UCSD-AML1 (cell line): ENCODE measurements at regions not wholly inside any gene's neighbourhood (a gene's known extent, or its start where the extent isn't known, plus 50 kb on each side); places are given as distances from the start of the nearest gene placed in this dataset.
"Not testable (repeated sequence)": the region's sequence is repeated elsewhere in the genome, so short reads cannot be mapped to it uniquely, and the experiment has no call there.

Source experiments
- DNase-seq: peaks from one replicate; lab custom pipeline; 2025; ENCODE audit not compliant: unreplicated experiment; lab: John Stamatoyannopoulos, UW

DNA sequence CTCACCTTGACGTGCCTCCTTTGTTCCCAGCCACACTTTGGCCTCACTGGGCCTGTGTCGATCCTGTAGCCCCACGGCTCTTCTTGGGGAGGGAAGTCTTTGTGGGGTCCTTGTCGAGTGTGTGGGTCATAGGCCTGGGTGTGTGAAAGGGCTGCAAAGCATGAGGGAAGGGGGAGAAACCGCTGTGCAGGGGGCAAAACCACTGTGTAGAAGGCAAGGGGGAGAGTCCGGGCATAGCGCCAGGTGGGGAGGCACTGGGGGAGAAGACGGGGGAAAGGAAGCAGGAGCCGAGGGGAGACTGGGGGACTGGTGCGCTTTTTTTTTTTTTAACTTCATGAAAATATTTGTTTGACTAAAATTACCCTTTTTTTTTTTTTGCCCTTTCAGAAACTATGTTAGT lies 65.1 kb upstream of the RASD2 start:
- no peak for DNase-seq

DNA sequence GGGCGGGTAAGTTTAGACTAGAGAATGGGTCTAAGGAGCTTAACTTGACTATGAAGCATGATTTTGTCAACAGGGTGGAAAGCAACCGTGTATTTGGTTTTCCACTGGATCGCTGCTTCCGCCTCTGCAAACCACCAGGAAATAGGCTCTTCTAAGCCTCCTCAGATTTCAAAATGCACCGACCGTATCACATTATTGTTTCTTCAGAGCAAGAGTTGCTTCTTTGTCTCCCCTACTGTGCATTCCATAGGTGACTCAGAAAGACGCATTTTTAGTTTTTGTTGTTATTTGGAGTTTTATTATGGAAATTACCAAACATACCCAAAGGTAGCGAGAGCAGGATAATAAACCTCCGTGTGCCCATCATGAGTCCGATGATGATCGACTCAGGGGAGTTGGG lies 64.3 kb upstream of the RASD2 start:
- no peak for DNase-seq

DNA sequence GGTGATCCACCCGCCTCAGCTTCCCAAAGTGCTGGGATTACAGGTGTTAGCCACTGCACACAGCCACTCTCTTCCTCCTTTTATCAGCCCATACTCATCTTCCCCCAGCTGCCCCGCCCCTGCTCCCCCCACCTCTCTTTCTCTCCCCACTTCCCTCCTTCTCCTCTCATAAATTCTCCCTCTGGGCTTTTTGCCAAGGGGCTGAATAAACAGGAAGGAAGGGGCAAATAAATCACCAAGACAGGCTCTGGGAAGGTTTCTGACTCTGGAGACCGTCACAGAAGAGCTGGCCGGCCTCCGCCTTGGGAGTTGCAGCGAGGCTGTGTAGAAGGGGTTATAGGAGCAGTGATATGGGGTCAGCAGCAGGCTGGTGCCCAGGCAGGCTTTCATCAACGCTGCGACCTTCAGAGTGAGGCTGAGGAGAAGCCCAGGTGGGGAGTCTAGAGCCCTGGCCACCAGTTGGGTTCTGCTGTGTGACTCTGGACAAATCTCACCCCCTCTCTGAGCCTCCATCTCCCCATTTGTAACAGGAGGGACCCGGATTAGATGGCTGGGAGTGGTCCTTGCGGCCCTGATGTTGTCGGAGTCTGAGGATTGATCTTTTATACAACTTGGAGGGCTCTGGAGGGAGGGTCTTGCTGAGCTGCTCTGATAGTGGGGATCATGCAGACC lies 62.6 kb upstream of the RASD2 start:
- peak; percentile 29 for DNase-seq

DNA sequence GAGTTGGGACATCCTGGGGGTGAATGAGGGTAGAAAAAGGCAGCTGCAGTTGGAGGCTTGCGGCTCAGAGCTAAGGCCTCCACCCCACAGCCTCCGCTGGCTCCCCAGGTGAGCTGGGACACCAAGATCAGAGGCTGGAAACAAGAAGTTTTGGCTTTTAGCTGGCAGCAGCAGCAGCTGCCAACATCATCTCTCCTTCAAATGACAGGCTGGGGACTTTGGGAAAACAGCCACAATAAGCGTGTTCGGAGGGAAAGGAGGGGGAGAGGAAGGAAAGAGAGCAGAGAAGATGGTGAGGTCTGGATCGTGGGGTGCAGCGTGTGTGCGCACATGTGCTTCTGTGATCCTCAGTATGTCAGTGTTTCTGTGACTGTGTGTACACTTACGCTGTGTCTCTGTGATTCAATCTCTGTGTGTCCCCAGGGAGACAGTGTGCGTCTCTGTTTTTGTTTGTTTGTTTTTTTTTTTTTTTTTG lies 62.0 kb upstream of the RASD2 start:
- DNase-seq: no peak

DNA sequence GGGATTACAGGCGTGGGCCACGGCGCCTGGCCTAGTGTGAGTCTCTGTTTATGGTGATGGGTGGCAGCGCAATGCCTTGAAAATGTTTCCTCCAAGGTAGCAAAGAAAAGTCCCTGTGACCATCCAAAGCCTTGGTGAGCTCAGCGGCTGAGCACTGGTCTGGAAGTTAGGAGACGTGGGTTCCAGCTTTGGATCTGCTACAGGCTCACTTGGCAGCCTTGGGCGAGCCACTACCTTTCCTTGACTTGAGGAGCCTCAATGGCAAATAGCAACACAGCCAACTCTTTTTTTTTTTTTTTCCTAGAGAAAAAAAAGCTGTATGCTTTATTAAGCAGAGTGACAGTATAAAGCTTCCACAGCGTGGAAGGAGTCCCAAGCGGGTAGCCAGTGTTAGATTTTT lies 61.3 kb upstream of the RASD2 start:
- no peak for DNase-seq

DNA sequence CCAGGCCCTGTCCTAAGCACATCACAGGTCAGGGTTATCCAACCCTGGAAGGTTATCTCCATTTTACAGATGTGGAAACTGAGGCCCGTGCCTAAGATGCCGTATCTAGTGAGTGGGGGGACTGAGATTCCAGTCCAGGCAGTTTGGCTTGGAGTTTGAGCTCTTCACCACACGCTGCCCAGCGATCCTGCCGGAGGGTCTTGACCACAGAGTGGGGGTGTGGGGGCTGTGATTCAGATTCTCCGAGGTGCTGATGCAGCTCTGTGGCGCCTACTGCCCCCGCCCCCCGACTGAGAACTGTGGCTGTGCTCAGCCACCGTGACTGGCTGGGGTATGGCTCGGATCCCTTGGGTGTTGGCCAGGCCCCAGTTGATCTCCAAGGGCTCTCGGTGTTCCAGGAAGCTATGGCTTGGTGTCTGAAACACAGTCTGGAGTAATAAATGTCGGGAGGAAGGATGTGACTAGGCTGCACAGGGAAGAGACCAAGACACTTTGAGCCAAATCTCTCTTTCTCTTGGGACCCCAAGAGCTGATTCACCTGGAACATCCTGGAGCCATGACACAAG lies 60.6 kb upstream of the RASD2 start:
- no peak for DNase-seq

DNA sequence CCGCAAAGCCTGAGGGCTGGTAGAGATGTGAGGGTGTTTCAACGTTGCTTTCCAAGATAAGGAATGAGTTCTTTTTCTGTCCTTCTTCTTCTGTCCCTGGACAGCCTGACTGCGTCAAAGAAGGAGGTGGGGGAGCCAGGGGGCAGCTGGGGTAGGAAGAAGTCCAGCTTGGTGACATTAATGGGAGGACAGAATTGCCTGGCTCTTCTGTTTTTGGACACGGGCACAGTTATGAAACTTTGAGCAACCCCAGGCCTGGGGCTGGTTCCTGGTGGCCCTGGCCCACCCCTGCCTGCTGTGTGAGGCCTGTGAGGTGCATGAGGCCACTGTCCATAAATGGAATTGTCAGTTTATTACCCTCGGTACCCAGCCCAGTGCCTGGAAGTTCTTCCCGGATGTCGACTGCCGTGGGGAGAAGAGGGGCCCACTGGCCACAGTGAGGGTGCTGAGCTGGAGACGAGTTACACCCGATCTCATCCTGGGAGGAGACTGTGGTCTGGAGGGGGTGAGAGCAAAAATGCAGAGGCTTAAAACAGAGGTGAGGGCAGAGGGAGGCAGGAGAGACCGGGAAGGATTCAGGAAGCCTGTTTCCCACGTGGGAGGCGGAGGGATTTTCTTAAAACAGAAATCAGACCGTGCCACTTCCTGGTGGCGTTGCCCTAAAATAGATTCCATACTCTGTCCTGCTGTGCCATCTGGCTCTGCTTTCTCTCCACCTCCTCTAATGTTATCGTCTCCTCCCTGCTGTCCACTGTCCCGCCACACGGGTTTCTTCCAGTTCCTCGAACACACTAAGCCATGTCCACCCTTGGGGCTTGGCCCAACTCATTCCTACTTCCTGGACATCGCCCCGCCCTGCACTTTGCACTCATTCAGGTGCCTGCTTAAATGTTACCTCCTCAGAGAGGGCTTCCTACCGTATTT lies 59.7 kb upstream of the RASD2 start:
- peak; percentile 44 for DNase-seq

DNA sequence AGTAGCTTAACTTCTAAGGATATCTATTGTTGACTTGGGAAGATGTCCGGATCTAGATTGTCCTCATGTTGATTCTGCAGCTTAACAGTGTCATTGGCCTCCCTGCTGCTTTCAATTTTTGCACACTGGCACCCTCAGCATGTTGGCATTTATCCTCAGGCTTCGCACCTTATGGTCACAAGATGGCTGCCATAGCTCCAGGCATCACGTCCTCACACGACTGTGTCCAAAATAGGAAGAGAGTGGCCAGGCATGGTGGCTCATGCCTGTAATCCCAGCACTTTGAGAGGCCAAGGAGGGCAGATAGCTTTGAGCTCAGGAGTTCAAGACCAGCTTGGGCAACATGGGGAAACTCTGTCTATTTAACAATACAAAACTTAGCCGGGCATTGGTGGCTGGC lies 58.3 kb upstream of the RASD2 start:
- no peak for DNase-seq

DNA sequence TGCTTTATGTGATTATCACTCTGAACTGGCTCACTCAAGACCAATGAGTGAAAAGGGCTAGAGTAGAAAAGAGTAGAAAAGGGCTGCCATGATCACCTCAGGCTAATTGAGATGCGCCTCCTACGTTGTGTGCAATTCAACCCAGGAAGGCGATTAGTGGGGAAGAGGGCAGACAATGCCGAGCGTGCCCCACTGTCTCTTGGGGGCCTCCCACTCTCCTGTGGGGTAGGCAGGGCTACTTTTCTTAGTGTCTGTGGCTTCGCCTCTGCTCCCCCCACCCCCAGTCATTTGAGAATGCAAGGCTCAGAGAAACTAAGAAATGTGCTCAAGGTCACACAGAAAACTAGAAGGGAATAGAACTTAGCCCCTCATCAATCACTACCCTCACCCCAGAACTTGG lies 57.7 kb upstream of the RASD2 start:
- DNase-seq: no peak

DNA sequence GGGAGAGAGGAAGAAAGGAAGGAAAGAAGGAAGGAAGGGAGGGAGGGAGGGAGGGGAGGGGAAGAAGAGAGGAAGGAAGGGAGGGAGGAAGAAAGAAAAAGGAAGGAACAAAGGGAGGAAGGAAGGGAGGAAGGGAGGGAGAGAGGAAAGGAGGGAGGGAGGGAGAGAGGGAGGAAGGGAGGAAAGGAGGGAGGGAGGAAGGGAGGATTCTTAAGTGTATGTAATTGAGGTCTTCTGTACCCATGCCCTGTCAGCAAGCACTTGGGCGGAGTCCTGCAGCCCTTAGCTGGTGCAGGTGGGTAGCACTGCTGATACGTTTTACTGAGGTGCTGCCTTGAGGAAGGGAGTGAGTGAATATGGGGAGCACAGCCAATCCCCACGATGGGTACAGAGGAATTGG lies 56.9 kb upstream of the RASD2 start:
- no peak for DNase-seq

DNA sequence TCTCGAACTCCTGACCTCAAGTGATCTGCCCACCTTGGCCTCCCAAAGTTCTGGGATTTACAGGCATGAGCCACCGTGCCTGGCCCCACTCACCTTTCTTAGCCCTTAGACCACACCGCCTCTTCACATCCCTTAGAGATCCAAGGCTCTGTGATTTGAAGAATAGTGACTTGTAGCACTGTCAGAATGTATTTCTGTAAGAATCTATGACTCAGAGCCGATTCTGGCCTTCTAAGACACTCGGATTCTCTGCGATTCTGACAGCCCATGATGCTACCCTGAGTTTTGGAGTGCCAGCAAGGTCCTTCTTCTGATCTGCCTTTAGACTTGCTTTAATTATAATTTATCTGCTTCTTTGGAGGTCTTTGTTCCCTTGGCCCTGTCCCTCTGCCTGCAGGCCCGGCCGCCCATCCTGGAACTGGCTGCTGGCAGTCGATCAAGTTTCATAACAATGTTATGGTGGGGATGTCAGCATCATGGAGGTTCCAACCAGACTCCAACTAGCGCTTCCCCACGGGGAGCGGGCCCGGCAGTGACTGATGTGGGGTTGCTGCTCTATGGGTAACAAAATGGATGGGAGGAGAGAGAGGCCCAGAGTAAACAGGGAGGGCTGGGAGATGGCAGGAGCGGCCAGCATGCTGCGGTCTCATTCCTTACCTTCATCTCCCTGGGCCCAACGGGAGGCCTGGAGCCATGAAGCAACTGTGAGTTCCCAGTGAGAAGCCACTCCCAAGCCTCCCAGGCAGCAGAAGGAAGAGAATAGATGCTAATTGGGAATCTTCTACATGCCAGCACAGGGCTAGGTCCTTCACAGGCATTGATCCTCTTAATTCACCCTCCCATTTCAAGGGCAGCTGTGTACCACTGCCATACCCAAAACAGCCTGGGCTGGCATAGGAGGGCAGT lies 55.7 kb upstream of the RASD2 start:
- no peak for DNase-seq

DNA sequence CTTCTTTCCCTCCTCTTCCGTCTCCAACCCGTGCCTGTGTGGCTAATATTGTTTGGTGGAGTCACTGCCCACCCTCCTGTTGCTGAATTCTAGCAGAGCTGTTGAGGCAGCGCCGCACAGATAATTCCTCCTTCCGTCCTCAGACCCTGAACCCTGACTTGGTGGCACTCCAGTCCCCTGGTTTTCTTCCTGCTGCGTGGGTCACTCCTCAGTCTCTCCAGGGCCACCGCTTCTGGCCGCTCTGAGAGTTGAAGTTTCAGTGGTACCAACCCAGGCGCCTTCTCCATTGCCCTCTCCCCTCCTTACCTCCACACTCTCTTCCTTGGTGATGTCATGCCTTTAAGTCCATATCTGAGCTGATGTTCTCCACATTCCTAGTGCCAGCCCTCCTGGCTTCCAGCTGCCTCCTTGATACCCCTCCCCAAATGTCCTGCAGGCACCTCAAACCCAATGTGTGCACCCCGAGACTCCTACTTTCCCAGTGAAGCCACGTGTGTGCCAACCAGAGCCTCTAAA lies 54.5 kb upstream of the RASD2 start:
- DNase-seq: no peak

DNA sequence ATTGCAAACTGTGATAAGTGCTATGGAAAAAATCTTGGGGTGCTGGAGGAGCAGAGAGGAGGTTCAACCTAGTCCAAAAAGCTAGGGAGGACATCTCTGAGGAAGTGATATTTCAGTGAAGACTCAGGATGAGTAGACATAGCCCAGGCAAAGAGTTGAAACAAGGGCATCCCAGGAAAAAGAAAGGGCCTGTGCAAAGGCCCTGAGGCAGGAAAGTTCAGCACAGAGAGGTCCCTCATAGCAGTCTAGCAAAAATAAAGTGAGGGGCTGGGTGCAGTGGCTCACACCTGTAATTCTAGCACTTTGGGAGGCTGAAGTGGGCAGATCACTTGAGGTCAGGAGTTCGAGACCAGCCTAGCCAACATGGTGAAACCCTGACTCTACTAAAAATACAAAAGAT lies 53.0 kb upstream of the RASD2 start:
- not testable (repeated sequence) for DNase-seq

DNA sequence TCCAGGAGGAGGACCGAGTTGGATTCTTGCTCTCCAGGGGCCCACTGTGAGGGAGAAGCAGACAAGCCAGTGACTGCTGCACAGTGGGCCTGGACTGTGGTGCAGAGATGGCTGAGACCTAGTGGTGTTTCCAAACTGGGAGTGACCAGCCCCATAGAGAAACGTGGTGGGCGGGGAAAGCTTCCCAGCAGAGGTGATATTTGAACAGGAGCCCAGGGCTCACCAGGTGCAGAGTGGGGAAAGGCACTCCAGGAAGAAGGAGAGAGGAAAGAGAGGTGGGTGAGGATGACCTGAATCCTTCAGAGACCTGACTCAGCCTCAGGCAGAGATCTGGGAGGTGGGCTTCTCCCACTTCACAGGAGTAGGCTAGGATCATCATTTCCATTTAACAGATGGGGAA lies 52.1 kb upstream of the RASD2 start:
- DNase-seq: no peak

DNA sequence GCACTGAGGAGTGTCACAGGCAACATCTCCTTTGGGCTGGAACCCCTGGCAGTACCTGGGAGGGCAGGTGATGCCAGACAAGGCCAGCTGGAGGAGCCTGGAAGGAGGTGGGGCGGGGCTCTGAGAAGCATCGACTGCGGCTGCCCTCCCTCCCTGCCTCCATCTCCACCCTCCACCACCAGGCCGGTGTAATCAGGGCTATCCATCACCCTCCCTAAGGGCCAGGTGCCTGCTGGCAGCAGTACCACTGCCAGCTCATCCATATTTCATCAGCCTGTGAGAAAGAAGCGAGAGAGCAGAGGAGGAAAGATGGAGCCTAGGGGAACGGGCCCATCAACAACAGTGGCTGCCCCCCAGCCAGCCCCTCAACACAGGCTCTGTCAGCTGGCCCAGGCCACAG lies 51.4 kb upstream of the RASD2 start:
- DNase-seq: no peak
